Panc1 (cell line): ENCODE measurements at regions not wholly inside any gene's neighbourhood (a gene's known extent, or its start where the extent isn't known, plus 50 kb on each side); places are given as distances from the start of the nearest gene placed in this dataset.

Experiments used
- CTCF ChIP-seq: fragments of 450-650 bp; IDR thresholded peaks from 2 replicates; pipeline ENCODE4 v1.5.1; 2017; ENCODE audit warnings: mild to moderate bottlenecking
- POLR2AphosphoS5 ChIP-seq: IDR thresholded peaks from 2 replicates; pipeline ENCODE4 v1.6.1; 2012; ENCODE audit warnings: mild to moderate bottlenecking, low read depth, low read length, moderate library complexity
- REST ChIP-seq, 2 experiments: IDR thresholded peaks; 2 replicates each; pipeline ENCODE4 v1.6.1; 2011 to 2012; ENCODE audit warnings: low read depth in 2 of 2, control low read depth in 1 of 2, low read length in 1 of 2, mild to moderate bottlenecking in 1 of 2, moderate library complexity in 1 of 2; ENCODE audit not compliant: insufficient read depth in 1 of 2
- SIN3A ChIP-seq: IDR thresholded peaks from 2 replicates; pipeline ENCODE4 v1.6.1; 2012; ENCODE audit warnings: low read depth, mild to moderate bottlenecking, low read length, moderate library complexity, borderline replicate concordance; ENCODE audit not compliant: insufficient read depth
- TCF7L2 ChIP-seq: IDR thresholded peaks from 2 replicates; pipeline ENCODE4 v1.6.1; 2011; ENCODE audit warnings: mild to moderate bottlenecking, low read depth, low read length, inconsistent platforms

GRCh38 chr4:52368895-52369294 is 290.2 kb downstream of the USP46 start:
- TF ChIP-seq POLR2AphosphoS5 (no peak), CTCF (no peak), REST (IDR thresholded peaks at IDR 0.05; ENCODE audit: insufficient read depth in 1 of 2, low read depth in 2 of 2, low read length in 1 of 2) (no peak), SIN3A (no peak), TCF7L2 (no peak)
